SU-DHL-6 (cell line): ENCODE measurements at regions not wholly inside any gene's neighbourhood (a gene's known extent, or its start where the extent isn't known, plus 50 kb on each side); places are given as distances from the start of the nearest gene placed in this dataset.

Source experiments
- CTCF ChIP-seq: fragments of 200-600 bp; sonication (generic); IDR thresholded peaks from one replicate; pipeline ENCODE4 v1.5.1; 2017; ENCODE audit warnings: antibody characterized with exemption, mild to moderate bottlenecking, low read length, moderate library complexity; ENCODE audit not compliant: insufficient read depth, poor library complexity, severe bottlenecking
- EZH2phosphoT487 ChIP-seq: fragments of 200-600 bp; sonication (generic), shearing (Covaris generic); conservative IDR thresholded peaks from 2 replicates; pipeline ENCODE4 v1.6.1; 2018; ENCODE audit warnings: mild to moderate bottlenecking, antibody characterized with exemption, low read length, moderate library complexity, mixed read lengths

- no peak for TF ChIP-seq CTCF
- TF ChIP-seq EZH2phosphoT487, result no peak
Observed at GRCh38 chr6:21712213-21712612, 118.7 kb downstream of the SOX4 start.
